GM15510 (cell line): ENCODE measurements at regions not wholly inside any gene's neighbourhood (a gene's known extent, or its start where the extent isn't known, plus 50 kb on each side); places are given as distances from the start of the nearest gene placed in this dataset.

Experiments
- POLR2A ChIP-seq: IDR thresholded peaks from 3 replicates; pipeline ENCODE4 v1.6.1; 2011; ENCODE audit warnings: borderline replicate concordance; ENCODE audit not compliant: insufficient read length; ENCODE audit errors: extremely low read depth

GRCh38 chr11:109785198-109785597, 308.0 kb upstream of the ZC3H12C start:
- no peak for TF ChIP-seq POLR2A

GRCh38 chr11:109785714-109786113, 307.5 kb upstream of the ZC3H12C start:
- no peak for TF ChIP-seq POLR2A

DNA sequence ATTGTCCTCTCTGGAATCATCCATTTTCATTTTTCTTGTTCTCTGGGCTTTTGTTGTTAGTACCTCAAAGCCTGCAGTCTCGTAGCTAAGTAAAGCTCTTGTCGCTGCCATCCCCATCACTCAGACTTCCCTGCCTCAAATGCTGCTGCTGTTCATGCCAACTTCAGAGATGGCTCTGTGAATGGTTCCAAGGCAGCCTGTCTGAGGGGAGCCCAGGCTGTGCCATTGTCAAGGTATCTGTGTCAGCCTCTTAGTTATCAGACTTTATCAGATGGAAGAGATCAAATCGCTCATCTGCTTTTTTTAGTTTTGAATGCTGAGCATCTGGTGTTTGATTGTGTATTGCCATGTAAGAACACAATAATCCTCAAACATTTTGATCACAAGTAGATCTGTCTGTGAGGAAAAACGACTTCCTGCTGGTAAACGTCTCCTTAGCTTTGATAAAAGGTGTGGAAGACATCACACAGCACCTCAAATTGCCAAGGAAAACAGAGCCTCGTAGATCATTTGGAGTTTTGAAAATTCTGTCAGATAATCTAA, 304.2 kb upstream of the ZC3H12C start:
- TF ChIP-seq POLR2A: no peak

GRCh38 chr11:109789901-109790300, 303.3 kb upstream of the ZC3H12C start:
- TF ChIP-seq POLR2A: no peak

DNA sequence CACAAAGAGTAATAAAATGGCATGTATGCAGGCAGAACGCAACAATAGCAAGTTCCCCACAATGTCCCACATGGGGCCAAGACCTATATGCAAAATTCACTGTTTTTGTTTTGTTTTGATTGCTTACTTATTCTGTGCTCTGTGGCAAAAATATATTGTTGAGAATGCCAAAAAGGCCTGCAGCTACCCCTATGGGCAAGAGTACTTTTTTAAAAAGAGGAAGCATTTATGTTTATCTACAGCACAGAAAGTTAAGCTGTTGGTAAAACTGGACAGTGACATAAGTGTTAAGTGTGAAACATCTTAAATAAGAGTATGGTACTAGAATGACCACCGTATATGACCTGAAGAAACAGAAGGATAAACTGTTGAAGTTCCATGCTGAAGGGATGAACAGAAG, 301.9 kb upstream of the ZC3H12C start:
- no peak for TF ChIP-seq POLR2A

DNA sequence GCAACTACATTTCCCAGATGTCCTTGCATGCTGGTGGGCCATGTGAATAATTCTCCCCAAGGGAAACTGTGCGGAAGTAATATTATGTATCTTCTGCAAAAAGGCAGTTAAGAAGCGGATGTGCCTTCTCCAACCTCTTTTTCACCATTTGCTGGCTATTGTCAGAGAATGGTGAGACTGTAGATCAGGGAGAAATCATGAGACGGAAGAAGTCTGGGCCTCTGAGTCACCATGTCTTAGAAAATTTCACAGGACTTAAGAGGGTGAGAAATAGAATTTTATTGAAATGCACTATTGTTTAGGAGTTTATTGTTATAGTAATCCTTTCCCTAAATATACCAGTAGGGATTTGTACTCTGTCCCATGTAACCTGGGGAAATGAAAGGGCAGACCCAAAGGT, 298.7 kb upstream of the ZC3H12C start:
- no peak for TF ChIP-seq POLR2A

- TF ChIP-seq POLR2A: no peak
These were observed 298.0 kb upstream of the ZC3H12C start for GRCh38 chr11:109795234-109795633.

DNA sequence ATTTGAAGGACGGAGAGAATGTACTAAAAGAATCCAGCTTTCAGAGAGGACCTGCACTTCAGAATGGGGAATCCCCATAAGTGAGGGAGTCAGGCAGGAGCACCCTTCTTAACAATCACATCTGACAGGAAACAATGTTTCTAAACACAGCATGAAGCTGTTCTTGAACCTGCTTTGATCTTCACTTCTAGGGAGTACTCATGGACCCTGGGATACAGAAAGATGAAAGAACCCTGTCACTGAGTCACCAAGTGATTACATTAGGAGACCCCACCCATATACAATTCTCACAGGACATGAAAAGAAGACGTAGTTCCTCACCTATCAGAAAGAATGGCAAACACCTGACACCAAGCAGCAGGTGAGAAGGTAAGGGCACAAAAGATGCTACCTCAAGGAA, 296.9 kb upstream of the ZC3H12C start:
- TF ChIP-seq POLR2A: no peak

DNA sequence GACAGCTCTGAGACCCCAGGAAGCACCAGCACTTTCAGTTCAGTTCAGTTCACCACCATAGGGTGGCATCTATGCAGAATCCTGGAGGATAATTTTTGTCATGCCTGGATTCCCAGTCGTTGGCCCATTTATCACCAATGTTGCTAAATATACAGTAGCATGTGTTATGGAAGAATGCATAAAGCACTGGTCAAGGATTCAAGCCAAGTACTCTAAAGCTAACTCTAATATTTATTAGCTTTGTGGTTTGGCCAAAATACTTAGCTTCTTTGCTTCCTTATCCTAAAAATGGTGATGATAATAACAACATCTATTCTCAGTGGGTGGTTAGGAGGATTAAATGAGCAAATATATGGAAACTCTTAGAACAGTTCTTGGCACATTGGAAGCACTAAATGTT, 294.7 kb upstream of the ZC3H12C start:
- TF ChIP-seq POLR2A: no peak

- TF ChIP-seq POLR2A: no peak
These were observed 293.6 kb upstream of the ZC3H12C start for GRCh38 chr11:109799604-109800003.

DNA sequence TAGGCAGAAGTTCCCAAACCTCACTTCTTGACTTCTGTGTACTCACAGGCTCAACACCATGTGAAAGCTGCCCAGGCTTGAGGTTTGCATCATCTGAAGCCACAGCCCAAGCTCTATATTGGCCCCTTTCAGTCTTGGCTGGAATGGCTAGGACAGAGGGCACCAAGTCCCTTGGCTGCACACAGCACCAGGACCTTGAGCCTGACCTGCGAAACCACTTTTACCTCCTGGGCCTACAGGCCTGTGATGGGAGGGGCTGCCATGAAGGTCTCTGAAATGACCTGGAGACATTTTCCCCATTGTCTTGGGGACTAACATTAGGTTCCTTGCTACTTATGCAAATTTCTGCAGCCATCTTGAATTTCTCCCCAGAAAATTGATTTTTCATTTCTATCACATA, 288.3 kb upstream of the ZC3H12C start:
- no peak for TF ChIP-seq POLR2A

GRCh38 chr11:109806205-109806604, 287.0 kb upstream of the ZC3H12C start:
- no peak for TF ChIP-seq POLR2A

GRCh38 chr11:109808569-109808968, 284.6 kb upstream of the ZC3H12C start:
- no peak for TF ChIP-seq POLR2A

DNA sequence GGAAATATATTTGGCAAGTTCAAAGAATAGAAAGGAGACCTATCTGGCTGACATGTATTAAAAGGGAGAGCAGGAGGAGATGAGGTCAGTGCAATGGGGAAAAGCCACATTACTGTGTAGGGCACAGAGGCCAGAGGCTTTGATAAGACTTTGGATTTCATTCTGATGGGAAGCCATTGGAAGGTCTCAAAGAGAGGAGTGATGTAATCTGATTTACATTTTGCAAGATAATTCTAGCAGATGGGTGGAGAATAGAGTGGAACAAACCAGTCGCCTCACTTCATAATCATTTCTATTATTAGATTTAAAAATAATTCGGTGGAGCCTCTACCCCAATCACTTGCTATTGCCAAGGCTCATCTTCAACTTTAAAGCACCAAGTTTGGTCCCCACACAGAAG, 278.4 kb upstream of the ZC3H12C start:
- no peak for TF ChIP-seq POLR2A

DNA sequence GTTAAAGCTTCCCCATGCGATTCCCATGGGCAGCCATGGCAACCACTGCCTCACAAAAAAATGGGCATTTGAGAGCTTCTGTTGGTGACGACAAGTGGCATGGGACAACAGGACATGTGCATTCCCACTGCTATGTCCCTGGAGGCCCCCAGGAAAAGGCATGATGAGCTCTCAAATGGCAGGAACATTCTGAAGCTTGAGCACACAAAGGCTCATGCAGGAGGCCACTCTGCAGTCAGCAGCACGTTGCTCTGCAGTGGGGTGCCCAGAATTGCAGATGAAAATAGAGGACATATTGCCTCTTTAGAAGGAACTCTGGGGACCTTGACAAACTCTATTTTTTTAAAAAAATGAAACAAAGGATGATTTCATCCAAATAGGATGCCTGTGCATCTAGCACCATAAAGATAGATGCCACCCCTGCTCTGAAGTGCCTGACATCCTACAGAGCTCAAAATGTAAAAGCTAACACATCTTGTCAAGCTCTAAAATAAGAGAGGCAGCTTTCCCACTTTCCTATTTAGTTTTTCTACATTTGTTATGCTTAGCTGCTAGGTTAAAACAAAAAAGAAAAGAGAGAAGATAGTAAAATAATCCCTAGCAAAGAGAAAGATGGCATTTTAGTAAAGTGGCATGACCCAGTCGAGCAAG, 277.6 kb upstream of the ZC3H12C start:
- TF ChIP-seq POLR2A: no peak

DNA sequence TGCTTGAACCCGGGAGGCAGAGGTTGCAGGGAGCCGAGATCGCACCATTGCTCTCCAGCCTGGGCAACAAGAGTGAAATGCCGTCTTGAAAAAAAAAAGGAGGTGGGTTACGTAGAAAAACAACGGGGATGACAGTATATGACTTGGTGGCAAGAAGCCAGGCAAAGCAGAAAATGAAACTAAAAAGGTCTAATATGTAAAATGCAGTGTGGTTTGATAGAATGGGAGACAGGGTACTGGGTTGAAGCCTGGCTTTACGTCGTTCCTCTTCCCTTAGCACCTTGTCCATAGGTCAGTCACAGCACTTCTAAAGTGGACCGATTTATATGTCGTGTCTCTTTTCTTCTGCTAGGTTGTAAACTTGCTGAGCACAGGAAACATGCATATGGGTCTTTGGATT, 274.9 kb upstream of the ZC3H12C start:
- no peak for TF ChIP-seq POLR2A

GRCh38 chr11:109819410-109819809, 273.8 kb upstream of the ZC3H12C start:
- no peak for TF ChIP-seq POLR2A
